GM21515 (cell line): ENCODE measurements at regions not wholly inside any gene's neighbourhood (a gene's known extent, or its start where the extent isn't known, plus 50 kb on each side); places are given as distances from the start of the nearest gene placed in this dataset.

ENCODE experiments used
- ATAC-seq: cut with Tn5 transposase; IDR thresholded peaks from one replicate; pipeline ENCODE4 v1.9.1; 2021; ENCODE audit not compliant: unreplicated experiment

DNA sequence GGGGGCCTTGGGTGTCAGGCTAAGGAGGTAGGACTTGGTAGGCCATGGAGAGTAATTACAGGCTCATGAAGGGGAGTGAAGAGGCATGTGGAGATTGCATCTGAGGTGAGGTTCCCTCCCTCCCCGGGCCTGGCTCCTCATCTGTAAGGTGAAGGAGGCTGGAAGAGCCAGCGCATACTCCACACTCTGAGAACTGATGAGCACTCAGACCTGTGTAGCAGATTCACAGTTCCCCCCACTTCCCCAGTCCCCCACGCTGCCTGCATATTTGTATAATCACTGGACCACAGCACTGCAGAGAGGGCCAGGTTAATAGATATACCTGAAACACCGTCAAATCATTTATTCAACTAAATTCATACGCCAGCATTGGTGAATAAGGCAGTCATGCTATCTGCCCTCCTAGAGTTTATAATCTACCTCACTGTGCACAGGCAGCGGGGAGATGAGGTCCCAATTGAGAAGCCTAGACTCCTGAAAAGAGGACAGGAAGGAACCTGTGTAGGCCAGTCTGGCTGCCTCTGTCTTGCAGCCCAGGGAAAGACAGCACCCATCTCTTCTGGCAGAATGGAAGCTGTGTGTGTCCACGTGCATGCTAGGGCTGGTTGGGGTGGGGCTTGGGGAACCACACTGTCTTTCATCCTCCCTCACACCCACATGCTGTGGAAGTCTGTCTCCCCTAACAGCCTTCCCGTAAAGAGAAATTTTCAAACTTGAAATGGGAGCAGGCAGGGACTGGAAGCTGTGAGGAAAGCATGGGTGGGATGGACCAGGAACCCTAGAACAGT lies 110.6 kb upstream of the ATP1A1 start:
- no peak for ATAC-seq

GRCh38 chr1:116262995-116263385 lies 110.1 kb upstream of the ATP1A1 start:
- no peak for ATAC-seq

- no peak for ATAC-seq
Measured at GRCh38 chr1:116265931-116266863, 106.8 kb upstream of the ATP1A1 start.

GRCh38 chr1:116266864-116267212 lies 106.2 kb upstream of the ATP1A1 start:
- no peak for ATAC-seq

GRCh38 chr1:116268211-116268610 lies 104.8 kb upstream of the ATP1A1 start:
- no peak for ATAC-seq

GRCh38 chr1:116270316-116271057 lies 102.6 kb upstream of the ATP1A1 start:
- ATAC-seq: no peak

DNA sequence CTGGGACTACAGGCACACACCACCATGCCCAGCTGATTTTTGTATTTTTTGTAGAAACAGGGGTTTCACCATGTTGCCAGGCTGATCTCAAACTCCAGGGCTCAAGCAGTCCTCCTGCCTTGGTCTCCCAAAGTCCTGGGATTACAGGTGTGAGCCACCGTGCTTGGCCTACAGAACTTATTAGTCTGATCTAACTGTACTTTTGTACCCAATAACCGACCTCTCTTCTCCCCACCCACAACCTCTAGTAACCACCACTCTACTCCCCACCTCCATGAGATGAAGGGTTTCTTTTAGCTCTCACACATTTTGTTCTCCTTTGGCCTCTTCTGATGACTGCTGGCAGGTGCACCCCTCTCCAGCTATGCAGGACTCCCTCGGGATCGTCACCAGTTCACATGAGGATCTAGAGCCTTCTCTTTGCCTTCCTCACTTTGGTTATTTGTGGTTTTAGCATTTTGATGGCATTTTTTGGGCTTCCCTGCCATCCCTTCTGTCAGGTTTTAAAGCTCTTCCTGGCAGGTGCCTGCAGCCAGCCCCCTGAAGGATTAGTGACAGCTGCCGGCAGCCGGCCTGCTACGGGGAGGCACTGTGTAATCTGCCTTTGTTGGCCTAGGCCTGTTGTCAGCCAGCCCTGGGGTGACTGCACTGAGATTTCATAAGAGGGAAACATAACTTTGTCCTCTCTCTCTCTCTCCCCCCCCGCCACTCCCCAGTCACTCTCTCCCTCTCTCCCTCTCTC lies 99.8 kb upstream of the ATP1A1 start:
- ATAC-seq: no peak

DNA sequence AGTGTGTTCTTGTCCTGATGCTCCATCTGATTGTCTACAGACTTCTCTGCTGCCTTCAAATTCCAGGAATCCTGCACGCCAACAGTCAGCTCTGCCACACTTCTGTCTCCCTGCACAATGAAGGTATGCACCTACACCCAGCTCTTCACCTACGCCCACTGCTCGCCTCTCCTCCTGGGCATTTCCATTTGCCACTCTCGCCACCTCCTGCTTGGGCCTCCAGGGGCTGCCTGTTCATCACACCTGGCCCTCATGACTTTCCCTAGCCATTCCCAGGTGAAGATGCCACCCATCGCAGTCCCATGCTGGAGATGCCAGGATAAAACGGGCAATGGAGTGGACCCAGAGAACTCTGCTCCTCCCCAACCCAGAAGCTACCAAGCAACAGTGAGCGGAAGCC lies 96.5 kb upstream of the ATP1A1 start:
- ATAC-seq: no peak

DNA sequence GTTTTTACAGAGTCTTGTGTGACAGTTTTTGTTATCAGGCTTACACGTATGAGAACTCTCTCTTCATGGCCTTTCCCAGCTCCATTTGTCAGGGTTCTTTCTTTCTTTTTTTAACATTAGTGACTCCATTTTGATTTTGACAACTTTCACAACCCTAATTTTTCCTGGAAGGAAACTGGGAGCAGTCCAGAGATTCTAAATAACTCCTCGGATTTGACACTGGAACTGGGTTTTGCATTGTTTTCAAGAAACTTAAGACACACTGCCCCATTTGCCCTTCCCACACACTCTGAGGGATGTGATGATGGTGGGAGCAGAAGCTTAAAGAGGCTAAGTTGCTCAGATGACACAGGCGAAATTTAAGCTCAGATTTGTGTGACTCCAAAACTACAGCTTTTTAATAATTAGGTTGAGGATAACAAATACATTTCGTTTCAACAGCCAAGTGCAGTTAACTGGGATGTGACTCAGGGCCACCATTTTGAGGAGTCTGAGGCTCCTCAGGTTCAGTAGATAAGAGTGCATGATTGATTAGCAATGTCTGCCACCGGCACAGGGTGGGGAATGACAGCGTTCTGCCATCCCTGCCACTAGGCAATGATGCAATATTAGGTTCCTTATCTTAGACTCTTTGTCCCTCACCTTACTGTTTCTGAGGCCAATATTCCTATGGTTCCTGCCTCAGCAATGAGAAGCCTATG lies 95.1 kb upstream of the ATP1A1 start:
- no peak for ATAC-seq

DNA sequence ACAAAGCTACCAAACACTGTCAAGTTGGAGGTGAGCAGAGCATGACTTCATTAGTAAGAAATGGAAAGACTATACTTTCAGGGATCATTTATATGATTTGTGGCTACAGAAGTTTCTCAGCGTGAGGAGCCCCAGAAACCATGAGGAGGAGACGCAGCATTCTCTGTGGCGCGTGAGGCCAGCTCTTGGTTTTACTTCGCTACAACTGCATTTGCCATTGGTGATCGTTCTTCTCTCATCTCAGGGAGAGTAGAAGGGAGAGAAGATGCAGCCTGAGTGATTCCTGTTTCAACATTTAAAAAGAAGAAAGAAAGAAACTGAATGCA lies 94.5 kb upstream of the ATP1A1 start:
- no peak for ATAC-seq

DNA sequence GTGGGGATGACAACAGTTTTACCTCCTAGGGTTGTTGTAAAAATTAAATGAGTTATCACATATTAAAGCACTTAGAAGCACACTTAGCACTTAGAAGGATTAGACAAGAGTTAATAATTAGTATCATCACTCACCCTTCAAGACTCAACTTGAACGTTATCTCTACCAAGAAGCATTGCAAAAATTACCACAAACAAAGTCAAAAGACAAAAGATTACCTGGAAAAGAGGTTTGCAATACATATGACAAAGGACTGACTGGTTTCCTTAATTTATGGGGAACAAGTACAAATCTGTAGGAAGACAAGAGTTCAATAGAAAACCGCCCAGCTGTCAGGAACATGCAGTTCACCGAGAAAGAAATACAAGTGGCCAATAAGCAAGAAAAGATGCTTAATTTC lies 93.3 kb upstream of the ATP1A1 start:
- no peak for ATAC-seq

DNA sequence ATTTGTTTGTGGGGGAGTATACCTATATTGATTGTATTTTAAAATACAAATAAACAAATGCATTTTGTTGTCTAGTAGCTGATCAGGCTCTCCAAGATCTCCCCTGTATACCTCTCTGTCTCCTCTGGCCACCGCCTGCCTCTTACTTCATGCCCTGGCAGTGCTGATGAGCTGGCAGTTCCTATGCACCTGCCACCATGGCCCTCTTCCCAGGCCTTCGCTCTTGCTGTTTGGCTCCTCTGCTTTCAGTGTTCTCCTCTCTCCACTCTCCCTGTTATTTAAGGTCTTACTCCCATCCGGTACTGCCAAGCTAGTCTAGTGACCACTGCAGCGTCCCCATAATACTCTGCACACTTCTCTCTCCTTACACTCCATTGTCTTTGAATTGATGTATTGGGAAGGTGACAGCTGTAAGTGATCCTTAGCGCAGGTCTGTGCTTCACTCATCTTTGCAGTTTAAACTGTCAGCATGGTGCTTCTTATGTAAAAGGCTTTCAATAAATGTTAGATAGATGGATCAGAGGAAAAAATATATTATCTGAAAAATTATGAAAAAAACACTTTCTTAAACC lies 88.1 kb upstream of the ATP1A1 start:
- ATAC-seq: no peak

- no peak for ATAC-seq
Measured at GRCh38 chr1:116286541-116286971, 86.5 kb upstream of the ATP1A1 start.

DNA sequence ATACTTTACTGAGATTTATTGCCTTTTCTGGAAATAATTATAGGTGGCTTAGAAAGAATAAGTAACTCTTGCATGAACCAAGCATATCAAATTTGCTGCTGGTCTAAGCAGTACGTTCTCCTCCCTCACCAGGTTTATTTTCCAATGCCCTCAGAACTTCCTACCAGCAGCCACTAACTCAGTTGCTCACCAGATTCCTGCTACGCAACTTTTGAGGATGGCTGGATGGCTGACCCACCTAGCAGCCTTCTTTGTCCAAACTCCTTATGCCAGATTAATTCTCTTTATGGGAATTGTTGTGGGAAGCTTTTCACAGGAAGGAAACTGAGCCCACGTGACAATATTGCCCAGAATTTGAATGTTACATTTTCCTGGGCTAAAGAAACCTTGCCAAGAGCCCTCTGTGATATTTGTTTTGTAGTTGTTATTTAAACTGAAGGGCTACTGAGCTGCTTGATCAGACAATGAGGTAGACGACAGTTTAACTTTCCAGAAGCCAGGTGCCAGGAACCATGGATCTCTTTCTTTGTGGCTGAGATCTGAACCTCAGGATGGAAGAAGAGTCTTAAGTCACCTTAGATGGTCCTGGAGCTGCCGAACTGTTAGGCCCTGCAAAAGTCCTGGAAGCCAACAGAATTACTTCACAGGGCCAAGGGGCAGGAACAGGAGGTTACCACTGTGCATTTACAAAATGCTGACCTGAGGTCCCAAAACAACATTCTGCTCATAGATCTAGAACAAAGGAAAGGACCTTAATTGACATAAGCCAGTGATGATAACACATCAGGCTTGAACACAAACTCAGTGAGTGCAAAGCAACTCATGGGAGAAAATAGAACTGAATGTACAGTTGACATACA lies 85.5 kb upstream of the ATP1A1 start:
- no peak for ATAC-seq

DNA sequence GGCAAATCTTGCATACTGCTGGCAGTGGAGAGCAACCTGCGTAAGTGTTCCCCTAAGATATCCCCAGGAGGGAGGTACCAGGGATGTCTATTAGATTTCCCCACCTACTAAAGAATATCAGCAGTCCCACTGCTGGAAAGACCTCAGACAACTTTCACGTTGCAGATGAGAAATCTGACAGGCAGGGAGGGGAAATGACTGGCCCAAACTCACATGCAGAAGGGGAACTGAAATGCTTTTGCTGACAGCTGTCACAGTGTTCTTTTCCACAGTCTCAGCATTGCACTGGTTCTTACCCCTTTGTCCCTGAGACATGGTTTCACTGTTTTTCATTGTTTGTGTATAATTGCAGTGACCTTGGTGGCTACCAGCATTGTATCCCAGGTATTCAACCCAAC lies 84.8 kb upstream of the ATP1A1 start:
- peak; percentile 90 for ATAC-seq

- no peak for ATAC-seq
Measured at GRCh38 chr1:116289193-116289592, 83.9 kb upstream of the ATP1A1 start.

DNA sequence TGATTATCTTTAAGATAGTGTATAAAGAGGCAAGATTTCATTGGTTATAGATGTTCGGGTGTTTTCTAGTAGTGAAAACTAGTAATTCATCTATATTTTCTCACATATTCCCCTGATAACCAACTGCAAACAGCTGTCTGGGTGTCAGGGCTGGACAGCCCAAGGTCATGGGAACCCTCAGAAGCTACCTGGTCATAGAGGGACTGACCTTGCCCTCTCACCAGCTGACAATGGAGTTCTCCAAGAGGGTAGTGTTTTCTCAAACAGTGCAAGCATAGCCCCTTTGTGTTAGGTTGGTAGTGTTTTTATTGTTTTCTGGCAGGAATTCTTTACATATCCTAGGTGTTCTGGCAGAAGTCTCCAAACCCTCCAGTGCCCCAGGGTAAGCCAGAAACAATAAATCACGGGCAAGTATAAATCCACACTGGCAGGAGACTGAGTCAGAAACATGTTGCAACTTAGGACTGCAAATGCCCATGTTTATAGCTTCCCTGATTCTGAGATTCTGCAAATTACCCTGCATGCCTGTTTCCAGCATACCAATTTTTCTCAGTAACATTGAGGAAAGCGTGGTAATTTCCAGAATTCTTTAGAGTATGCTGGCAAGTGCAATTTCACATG lies 82.8 kb upstream of the ATP1A1 start:
- ATAC-seq: no peak

- ATAC-seq: no peak
Measured at GRCh38 chr1:116291024-116291423, 82.0 kb upstream of the ATP1A1 start.
